ENCODE measurements at regions not wholly inside any gene's neighbourhood (a gene's known extent, or its start where the extent isn't known, plus 50 kb on each side); places are given as distances from the start of the nearest gene placed in this dataset.

GRCh38 chr4:38383646-38384121, 280.3 kb upstream of the KLF3 start:
- Mint-ChIP-seq H3K4me3 (ENCODE audit: unreplicated experiment) (no peak overlapping the region), H3K4me1 (ENCODE audit: unreplicated experiment) (no peaks in the 10 kb centered on the region), H3K27me3 (ENCODE audit: unreplicated experiment) (no peaks in the 10 kb centered on the region), H3K9me3 (ENCODE audit: unreplicated experiment) (no peaks in the 10 kb centered on the region), H3K36me3 (ENCODE audit: low read depth, unreplicated experiment) (no peaks in the 10 kb centered on the region), H3K27ac (ENCODE audit: unreplicated experiment) (no peak overlapping the region)
- DNase-seq (ENCODE audit: low spot score) = no peak
- no peak for TF ChIP-seq CTCF (IDR thresholded peaks at IDR 0.05; ENCODE audit: unreplicated experiment)

- Mint-ChIP-seq H3K9me3 (ENCODE audit: unreplicated experiment) (peaks cover 4% of the 10 kb centered on the region), H3K36me3 (ENCODE audit: low read depth, unreplicated experiment) (peaks cover 6% of the 10 kb centered on the region), H3K27me3 (ENCODE audit: unreplicated experiment) (no peaks in the 10 kb centered on the region), H3K4me3 (ENCODE audit: unreplicated experiment) (no peak overlapping the region), H3K4me1 (ENCODE audit: unreplicated experiment) (no peaks in the 10 kb centered on the region), H3K27ac (ENCODE audit: unreplicated experiment) (no peak overlapping the region)
- no peak for TF ChIP-seq CTCF (IDR thresholded peaks at IDR 0.05; ENCODE audit: unreplicated experiment)
- no peak for DNase-seq (ENCODE audit: low spot score)
Measured at GRCh38 chr4:38385093-38386004, 278.6 kb upstream of the KLF3 start.

- DNase-seq (ENCODE audit: low spot score) = no peak
- H3K36me3 Mint-ChIP-seq (ENCODE audit: low read depth, unreplicated experiment) = peaks cover 6% of the 10 kb centered on the region
- TF ChIP-seq CTCF (IDR thresholded peaks at IDR 0.05; ENCODE audit: unreplicated experiment) = no peak
- no peaks in the 10 kb centered on the region for H3K4me1 Mint-ChIP-seq (ENCODE audit: unreplicated experiment)
- no peak overlapping the region for H3K27ac Mint-ChIP-seq (ENCODE audit: unreplicated experiment)
- H3K4me3 Mint-ChIP-seq (ENCODE audit: unreplicated experiment) = no peak overlapping the region
- H3K9me3 Mint-ChIP-seq (ENCODE audit: unreplicated experiment) = peaks cover 6% of the 10 kb centered on the region
- H3K27me3 Mint-ChIP-seq (ENCODE audit: unreplicated experiment) = no peaks in the 10 kb centered on the region
Measured at GRCh38 chr4:38386005-38386551, 277.9 kb upstream of the KLF3 start.

- no peak for TF ChIP-seq CTCF (IDR thresholded peaks at IDR 0.05; ENCODE audit: unreplicated experiment)
- Mint-ChIP-seq H3K36me3 (ENCODE audit: low read depth, unreplicated experiment) (peaks cover 11% of the 10 kb centered on the region), H3K4me3 (ENCODE audit: unreplicated experiment) (no peak overlapping the region), H3K4me1 (ENCODE audit: unreplicated experiment) (no peaks in the 10 kb centered on the region), H3K27ac (ENCODE audit: unreplicated experiment) (no peak overlapping the region), H3K9me3 (ENCODE audit: unreplicated experiment) (peaks cover 13% of the 10 kb centered on the region), H3K27me3 (ENCODE audit: unreplicated experiment) (peaks cover 2% of the 10 kb centered on the region)
- DNase-seq (ENCODE audit: low spot score) = no peak
Measured at GRCh38 chr4:38386654-38387188, 277.3 kb upstream of the KLF3 start.

GRCh38 chr4:38387348-38387747, 276.7 kb upstream of the KLF3 start:
- no peak for DNase-seq (ENCODE audit: low spot score)
- Mint-ChIP-seq H3K27me3 (ENCODE audit: unreplicated experiment) (peaks cover 2% of the 10 kb centered on the region), H3K36me3 (ENCODE audit: low read depth, unreplicated experiment) (peaks cover 15% of the 10 kb centered on the region), H3K27ac (ENCODE audit: unreplicated experiment) (no peak overlapping the region), H3K4me1 (ENCODE audit: unreplicated experiment) (no peaks in the 10 kb centered on the region), H3K4me3 (ENCODE audit: unreplicated experiment) (no peak overlapping the region), H3K9me3 (ENCODE audit: unreplicated experiment) (peaks cover 16% of the 10 kb centered on the region)
- no peak for TF ChIP-seq CTCF (IDR thresholded peaks at IDR 0.05; ENCODE audit: unreplicated experiment)
